IPS-NIHi7 (cell line): ENCODE measurements at regions not wholly inside any gene's neighbourhood (a gene's known extent, or its start where the extent isn't known, plus 50 kb on each side); places are given as distances from the start of the nearest gene placed in this dataset.
"Not testable (repeated sequence)": the region's sequence is repeated elsewhere in the genome, so short reads cannot be mapped to it uniquely, and the experiment has no call there.

Source experiments
- DNase-seq: peaks from one replicate; pipeline ENCODE4 v3.0.0; 2012; ENCODE audit warnings: mixed read lengths; ENCODE audit errors: extremely low spot score

- DNase-seq: not testable (repeated sequence)
These were observed 130.2 kb upstream of the ALDH3B2 start for GRCh38 chr11:67804435-67805252.

- not testable (repeated sequence) for DNase-seq
These were observed 129.1 kb upstream of the ALDH3B2 start for GRCh38 chr11:67803519-67803918.

GRCh38 chr11:67803055-67803454 lies 128.6 kb upstream of the ALDH3B2 start:
- not testable (repeated sequence) for DNase-seq

- DNase-seq: not testable (repeated sequence)
These were observed 128.2 kb upstream of the ALDH3B2 start for GRCh38 chr11:67802623-67803022.

GRCh38 chr11:67801397-67801796 lies 127.0 kb upstream of the ALDH3B2 start:
- not testable (repeated sequence) for DNase-seq

GRCh38 chr11:67800591-67800990 lies 126.2 kb upstream of the ALDH3B2 start:
- not testable (repeated sequence) for DNase-seq

- not testable (repeated sequence) for DNase-seq
These were observed 125.4 kb upstream of the ALDH3B2 start for GRCh38 chr11:67799808-67800207.

- not testable (repeated sequence) for DNase-seq
These were observed 123.5 kb upstream of the ALDH3B2 start for GRCh38 chr11:67797726-67798521.

- DNase-seq: no peak
These were observed 121.3 kb upstream of the ALDH3B2 start for GRCh38 chr11:67795746-67796145.

- DNase-seq: not testable (repeated sequence)
These were observed 119.3 kb upstream of the ALDH3B2 start for GRCh38 chr11:67793750-67794149.

GRCh38 chr11:67792273-67792990 lies 118.0 kb upstream of the ALDH3B2 start:
- not testable (repeated sequence) for DNase-seq

- not testable (repeated sequence) for DNase-seq
These were observed 117.3 kb upstream of the ALDH3B2 start for GRCh38 chr11:67791598-67792170.

GRCh38 chr11:67788341-67788695 lies 113.9 kb upstream of the ALDH3B2 start:
- not testable (repeated sequence) for DNase-seq

GRCh38 chr11:67787681-67788340 lies 113.4 kb upstream of the ALDH3B2 start:
- DNase-seq: not testable (repeated sequence)

GRCh38 chr11:67781967-67782366 lies 107.5 kb upstream of the ALDH3B2 start:
- DNase-seq: not testable (repeated sequence)

- DNase-seq: not testable (repeated sequence)
These were observed 107.1 kb upstream of the ALDH3B2 start for GRCh38 chr11:67781506-67781905.

- DNase-seq: no peak
These were observed 105.6 kb upstream of the ALDH3B2 start for GRCh38 chr11:67780056-67780455.

- DNase-seq: not testable (repeated sequence)
These were observed 104.9 kb upstream of the ALDH3B2 start for GRCh38 chr11:67779189-67779875.

GRCh38 chr11:67776852-67777520 lies 102.6 kb upstream of the ALDH3B2 start:
- DNase-seq: no peak

GRCh38 chr11:67774175-67774574 lies 99.8 kb upstream of the ALDH3B2 start:
- not testable (repeated sequence) for DNase-seq
